A549 (cell line): ENCODE measurements at regions not wholly inside any gene's neighbourhood (a gene's known extent, or its start where the extent isn't known, plus 50 kb on each side); places are given as distances from the start of the nearest gene placed in this dataset.

Experiments
- CEBPB ChIP-seq, 2 experiments: fragments of >200 bp in 1 of 2; sonication (Bioruptor Twin) in 1 of 2; formaldehyde crosslinking in 1 of 2; IDR thresholded peaks; 2 replicates each; pipeline ENCODE4 v1.6.1; 2012 to 2016
- CHD4 ChIP-seq: fragments of 200-600 bp; sonication (generic); IDR thresholded peaks from 2 replicates; pipeline ENCODE4 v1.6.1; 2016; ENCODE audit warnings: antibody characterized with exemption, mild to moderate bottlenecking, borderline replicate concordance
- CTCF ChIP-seq: fragments of >200 bp; sonication (Bioruptor Twin); formaldehyde crosslinking; IDR thresholded peaks from 3 replicates; pipeline ENCODE4 v1.5.1; 2016
- E2F6 ChIP-seq: IDR thresholded peaks from 2 replicates; pipeline ENCODE4 v1.6.1; 2012; ENCODE audit warnings: low read depth, borderline replicate concordance
- ELK1 ChIP-seq: fragments of 150-350 bp; IDR thresholded peaks from 2 replicates; pipeline ENCODE4 v1.6.1; 2014; ENCODE audit warnings: low read depth, mild to moderate bottlenecking, low read length
- ESRRA ChIP-seq: fragments of 150-350 bp; IDR thresholded peaks from 2 replicates; pipeline ENCODE4 v1.6.1; 2014; ENCODE audit warnings: mild to moderate bottlenecking, low read length, borderline replicate concordance
- JUN ChIP-seq, 2 experiments: fragments of >200 bp; sonication (Bioruptor Twin); formaldehyde crosslinking; IDR thresholded peaks; 2 replicates in 1 of 2; 3 replicates in 1 of 2; pipeline ENCODE4 v1.6.1; 2016 to 2017
- MAFK ChIP-seq: fragments of 450-650 bp; IDR thresholded peaks from 2 replicates; pipeline ENCODE4 v1.6.1; 2014; ENCODE audit not compliant: partially characterized antibody
- MAX ChIP-seq: IDR thresholded peaks from 2 replicates; pipeline ENCODE4 v1.6.1; 2012
- MAZ ChIP-seq: fragments of 150-350 bp; IDR thresholded peaks from 2 replicates; pipeline ENCODE4 v1.6.1; 2014; ENCODE audit warnings: antibody characterized with exemption, low read depth, low read length, borderline replicate concordance
- PBX3 ChIP-seq: IDR thresholded peaks from 2 replicates; pipeline ENCODE4 v1.6.1; 2012
- POLR2A ChIP-seq: IDR thresholded peaks from 2 replicates; pipeline ENCODE4 v1.6.1; 2012; ENCODE audit warnings: mild to moderate bottlenecking, low read length
- RAD21 ChIP-seq, 2 experiments: fragments of >200 bp in 1 of 2; sonication (Bioruptor Twin) in 1 of 2; formaldehyde crosslinking in 1 of 2; IDR thresholded peaks in 1 of 2; conservative IDR thresholded peaks in 1 of 2; 2 replicates in 1 of 2; 3 replicates in 1 of 2; pipeline ENCODE4 v1.6.1; 2012 to 2018; ENCODE audit warnings: inconsistent platforms in 1 of 2
- REST ChIP-seq: fragments of 200-600 bp; sonication (generic); IDR thresholded peaks from 2 replicates; pipeline ENCODE4 v1.6.1; 2016; ENCODE audit warnings: antibody characterized with exemption, mild to moderate bottlenecking, moderate library complexity

GRCh38 chr10:78718032-78718572, 350.7 kb upstream of the ZMIZ1 start:
- no peak for TF ChIP-seq ESRRA
- no peak for TF ChIP-seq CTCF
- TF ChIP-seq ELK1 = no peak
- TF ChIP-seq MAFK = no peak
- no peak for TF ChIP-seq MAX
- TF ChIP-seq PBX3 = no peak
- TF ChIP-seq POLR2A = no peak
- TF ChIP-seq REST = no peak
- TF ChIP-seq JUN (IDR thresholded peaks at IDR 0.05) = no peak
- no peak for TF ChIP-seq MAZ
- no peak for TF ChIP-seq E2F6
- TF ChIP-seq CHD4 = no peak
- no peak for TF ChIP-seq CEBPB (IDR thresholded peaks at IDR 0.05)
- TF ChIP-seq RAD21 (conservative IDR thresholded peaks at IDR 0.05 in 1 of 2, IDR thresholded peaks at IDR 0.05 in 1 of 2) = no peak
